ENCODE measurements at regions not wholly inside any gene's neighbourhood (a gene's known extent, or its start where the extent isn't known, plus 50 kb on each side); places are given as distances from the start of the nearest gene placed in this dataset.
A peak's percentile ranks its signal among the peaks of the same experiment; 100 is the strongest.

DNA sequence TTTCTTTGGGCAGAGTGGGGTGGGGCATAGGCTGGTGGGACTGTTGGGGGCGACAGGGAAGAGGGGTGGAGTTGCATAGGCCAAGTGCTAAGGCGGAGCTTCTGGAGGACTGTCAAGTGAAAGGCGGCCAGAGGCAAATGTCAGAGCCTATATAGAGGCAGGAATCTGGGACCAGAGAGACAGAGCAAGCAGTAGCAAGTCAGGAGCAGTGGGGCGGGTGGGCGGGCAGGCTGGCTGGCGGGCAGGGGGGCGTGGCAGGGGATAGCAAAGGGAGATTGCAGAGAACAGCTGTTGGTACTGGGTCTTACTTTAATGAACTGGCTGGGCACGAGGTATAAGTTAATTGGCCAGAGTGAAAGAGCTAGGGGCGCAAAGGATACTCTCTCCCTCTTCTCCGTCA lies 89.8 kb downstream of the RTL9 start:
- no peaks in the 10 kb centered on the region for H3K9me3 Mint-ChIP-seq
- H3K27ac ChIP-seq (ENCODE audit: insufficient read length, low read depth, low read length): no peak overlapping the region
- H4K91ac ChIP-seq (ENCODE audit: insufficient read length, low read depth, low read length): no peak overlapping the region
- no peaks in the 10 kb centered on the region for H3K79me1 ChIP-seq (ENCODE audit: insufficient read depth, low read depth, low read length, poor library complexity, severe bottlenecking)
- no peak overlapping the region for H3T11ph ChIP-seq (ENCODE audit: low read length)
- no peak overlapping the region for H2BK20ac ChIP-seq (ENCODE audit: low read depth, low read length, poor library complexity, severe bottlenecking)
- no peak overlapping the region for H3K4ac ChIP-seq (ENCODE audit: low read depth, low read length)
- H3K79me2 ChIP-seq (ENCODE audit: insufficient read depth, low read length): no peaks in the 10 kb centered on the region
- H2BK12ac ChIP-seq (ENCODE audit: insufficient read length, low read depth, low read length): no peak overlapping the region
- WGBS (ENCODE audit: extremely low coverage, insufficient read length, low lambda C conversion rate): no CpG with 5 or more reads among the region's 10 CpGs
- H3K4me1 ChIP-seq (ENCODE audit: insufficient read depth, low read length): peaks cover 5% of the 10 kb centered on the region
- H3K9me3 ChIP-seq (ENCODE audit: control insufficient read depth, low read depth, low read length): no peaks in the 10 kb centered on the region
- no peaks in the 10 kb centered on the region for H3K27me3 ChIP-seq (ENCODE audit: insufficient read depth, low read length)
- H2BK120ac ChIP-seq (ENCODE audit: low read depth, low read length, poor library complexity, severe bottlenecking): no peak overlapping the region
- no peak overlapping the region for H2BK15ac ChIP-seq (ENCODE audit: low read depth, low read length)
- no peak overlapping the region for H3K9ac ChIP-seq (ENCODE audit: extremely low read depth, insufficient read length, low read length)
- H2AK5ac ChIP-seq (ENCODE audit: insufficient read length, low read length): no peak overlapping the region
- H3K27ac Mint-ChIP-seq: no peak overlapping the region
- H3K56ac ChIP-seq (ENCODE audit: insufficient read length, low read depth, low read length): no peak overlapping the region
- no peak overlapping the region for H4K5ac ChIP-seq (ENCODE audit: insufficient read length, low read depth, low read length)
- no peak overlapping the region for H3K23ac ChIP-seq (ENCODE audit: insufficient read length, low read depth, low read length)
- no peaks in the 10 kb centered on the region; a peak in 1 of 7 replicates for H3K36me3 Mint-ChIP-seq (ENCODE audit: insufficient read depth in 1 of 3, low read depth in 3 of 3)
- H3K18ac ChIP-seq (ENCODE audit: insufficient read length, low read depth, low read length): no peak overlapping the region
- DNase-seq: peak; percentile 45
- no peak overlapping the region for H2BK5ac ChIP-seq (ENCODE audit: insufficient read length, low read length)
- peaks cover 6% of the 10 kb centered on the region for H3K27me3 Mint-ChIP-seq (ENCODE audit: low read depth)
- H3K23me2 ChIP-seq (ENCODE audit: insufficient read length, low read depth, low read length, poor library complexity, severe bottlenecking): no peaks in the 10 kb centered on the region
- H3K4me3 Mint-ChIP-seq: no peak overlapping the region
- H3K14ac ChIP-seq (ENCODE audit: insufficient read depth, low read length): no peak overlapping the region
- no peak overlapping the region for H3K4me2 ChIP-seq (ENCODE audit: insufficient read depth, insufficient read length, low read length)
- H2AFZ ChIP-seq (ENCODE audit: low read length): no peak overlapping the region
- no peaks in the 10 kb centered on the region for H4K20me1 ChIP-seq (ENCODE audit: control insufficient read depth, insufficient read depth, insufficient read length)
- TF ChIP-seq, protein P1, sequence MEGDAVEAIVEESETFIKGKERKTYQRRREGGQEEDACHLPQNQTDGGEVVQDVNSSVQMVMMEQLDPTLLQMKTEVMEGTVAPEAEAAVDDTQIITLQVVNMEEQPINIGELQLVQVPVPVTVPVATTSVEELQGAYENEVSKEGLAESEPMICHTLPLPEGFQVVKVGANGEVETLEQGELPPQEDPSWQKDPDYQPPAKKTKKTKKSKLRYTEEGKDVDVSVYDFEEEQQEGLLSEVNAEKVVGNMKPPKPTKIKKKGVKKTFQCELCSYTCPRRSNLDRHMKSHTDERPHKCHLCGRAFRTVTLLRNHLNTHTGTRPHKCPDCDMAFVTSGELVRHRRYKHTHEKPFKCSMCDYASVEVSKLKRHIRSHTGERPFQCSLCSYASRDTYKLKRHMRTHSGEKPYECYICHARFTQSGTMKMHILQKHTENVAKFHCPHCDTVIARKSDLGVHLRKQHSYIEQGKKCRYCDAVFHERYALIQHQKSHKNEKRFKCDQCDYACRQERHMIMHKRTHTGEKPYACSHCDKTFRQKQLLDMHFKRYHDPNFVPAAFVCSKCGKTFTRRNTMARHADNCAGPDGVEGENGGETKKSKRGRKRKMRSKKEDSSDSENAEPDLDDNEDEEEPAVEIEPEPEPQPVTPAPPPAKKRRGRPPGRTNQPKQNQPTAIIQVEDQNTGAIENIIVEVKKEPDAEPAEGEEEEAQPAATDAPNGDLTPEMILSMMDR (conservative IDR thresholded peaks at IDR 0.05): no peak
- peaks cover 24 to 31% of the 10 kb centered on the region in 2 experiments for H3K4me1 Mint-ChIP-seq
- no peak overlapping the region for H4K8ac ChIP-seq (replicated peaks; ENCODE audit: insufficient read length, low read depth, low read length)

Measured in H9 (cell line).